Omental fat pad (tissue), 3 donors: ENCODE measurements at regions not wholly inside any gene's neighbourhood (a gene's known extent, or its start where the extent isn't known, plus 50 kb on each side); places are given as distances from the start of the nearest gene placed in this dataset.

Source experiments
- ATAC-seq: fragments of 150-250 bp; one replicate; pipeline ENCODE4 v1.9.1; 2016; ENCODE audit warnings: mild to moderate bottlenecking, moderate library complexity; ENCODE audit not compliant: low FRiP score
- DNase-seq: peaks from one replicate; pipeline ENCODE4 v3.0.0-alpha.2; 2019; ENCODE audit warnings: low spot score
- TF ChIP-seq, protein P1 (sequence below), 3 donors: fragments of 450-650 bp; IDR thresholded peaks; one replicate each; pipeline ENCODE4 v1.5.1; 2016 to 2017; ENCODE audit warnings: antibody characterized with exemption in 3 of 3, mild to moderate bottlenecking in 3 of 3, moderate library complexity in 2 of 3

- ATAC-seq (no peak), DNase-seq (no peak)
- TF ChIP-seq, protein P1, sequence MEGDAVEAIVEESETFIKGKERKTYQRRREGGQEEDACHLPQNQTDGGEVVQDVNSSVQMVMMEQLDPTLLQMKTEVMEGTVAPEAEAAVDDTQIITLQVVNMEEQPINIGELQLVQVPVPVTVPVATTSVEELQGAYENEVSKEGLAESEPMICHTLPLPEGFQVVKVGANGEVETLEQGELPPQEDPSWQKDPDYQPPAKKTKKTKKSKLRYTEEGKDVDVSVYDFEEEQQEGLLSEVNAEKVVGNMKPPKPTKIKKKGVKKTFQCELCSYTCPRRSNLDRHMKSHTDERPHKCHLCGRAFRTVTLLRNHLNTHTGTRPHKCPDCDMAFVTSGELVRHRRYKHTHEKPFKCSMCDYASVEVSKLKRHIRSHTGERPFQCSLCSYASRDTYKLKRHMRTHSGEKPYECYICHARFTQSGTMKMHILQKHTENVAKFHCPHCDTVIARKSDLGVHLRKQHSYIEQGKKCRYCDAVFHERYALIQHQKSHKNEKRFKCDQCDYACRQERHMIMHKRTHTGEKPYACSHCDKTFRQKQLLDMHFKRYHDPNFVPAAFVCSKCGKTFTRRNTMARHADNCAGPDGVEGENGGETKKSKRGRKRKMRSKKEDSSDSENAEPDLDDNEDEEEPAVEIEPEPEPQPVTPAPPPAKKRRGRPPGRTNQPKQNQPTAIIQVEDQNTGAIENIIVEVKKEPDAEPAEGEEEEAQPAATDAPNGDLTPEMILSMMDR (IDR thresholded peaks at IDR 0.05), result no peak
These were observed 480.8 kb downstream of the XIRP2 start for GRCh38 chr2:167369083-167369482.

- ATAC-seq (no peak), DNase-seq (no peak)
- TF ChIP-seq, protein P1 (IDR thresholded peaks at IDR 0.05), result no peak
These were observed 480.1 kb downstream of the XIRP2 start for GRCh38 chr2:167368371-167368770.

GRCh38 chr2:167365216-167365615, 476.9 kb downstream of the XIRP2 start:
- ATAC-seq (no peak), DNase-seq (no peak)
- TF ChIP-seq, protein P1 (IDR thresholded peaks at IDR 0.05), result no peak

DNA sequence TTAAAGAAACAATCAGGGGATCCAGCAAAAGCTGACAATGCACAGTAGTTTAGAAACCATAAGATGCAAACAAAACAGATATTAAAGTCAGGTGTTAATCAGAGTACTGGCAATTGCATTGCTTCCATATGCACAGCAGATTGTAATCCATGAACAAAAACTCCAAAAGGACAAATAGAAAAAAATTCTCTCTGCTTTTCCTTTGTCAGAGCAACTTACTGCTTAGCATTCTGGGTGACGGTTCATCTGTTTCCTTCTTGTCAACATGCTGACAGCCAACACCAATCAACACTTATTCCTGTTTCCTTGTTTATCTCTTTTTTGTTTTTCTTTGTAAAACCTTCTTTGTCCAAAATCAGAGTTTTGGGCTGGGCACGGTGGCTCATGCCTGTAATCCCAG, 473.1 kb downstream of the XIRP2 start:
- DNase-seq (no peak), ATAC-seq (no peak)
- TF ChIP-seq, protein P1 (IDR thresholded peaks at IDR 0.05), result no peak

DNA sequence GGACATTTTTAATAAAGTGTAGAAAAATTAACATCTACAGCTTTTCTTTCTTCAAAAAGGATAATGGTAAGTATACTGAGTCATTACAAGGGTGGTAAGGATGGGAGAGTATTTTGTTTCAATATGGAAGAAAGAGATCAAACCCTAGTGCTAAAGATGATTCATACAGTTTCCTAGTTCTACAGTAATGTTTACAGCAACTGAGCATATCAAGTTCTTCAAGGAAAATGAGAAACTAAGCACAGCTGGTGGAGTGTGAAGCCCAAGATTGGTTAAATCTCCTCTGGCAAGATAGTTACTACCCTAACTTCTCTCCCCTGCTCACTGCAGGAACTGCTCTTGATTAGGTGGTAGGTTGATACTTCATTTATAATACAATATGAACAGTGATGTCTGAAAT, 467.5 kb downstream of the XIRP2 start:
- TF ChIP-seq, protein P1 (IDR thresholded peaks at IDR 0.05), result no peak
- DNase-seq, result no peak
- no peak for ATAC-seq

DNA sequence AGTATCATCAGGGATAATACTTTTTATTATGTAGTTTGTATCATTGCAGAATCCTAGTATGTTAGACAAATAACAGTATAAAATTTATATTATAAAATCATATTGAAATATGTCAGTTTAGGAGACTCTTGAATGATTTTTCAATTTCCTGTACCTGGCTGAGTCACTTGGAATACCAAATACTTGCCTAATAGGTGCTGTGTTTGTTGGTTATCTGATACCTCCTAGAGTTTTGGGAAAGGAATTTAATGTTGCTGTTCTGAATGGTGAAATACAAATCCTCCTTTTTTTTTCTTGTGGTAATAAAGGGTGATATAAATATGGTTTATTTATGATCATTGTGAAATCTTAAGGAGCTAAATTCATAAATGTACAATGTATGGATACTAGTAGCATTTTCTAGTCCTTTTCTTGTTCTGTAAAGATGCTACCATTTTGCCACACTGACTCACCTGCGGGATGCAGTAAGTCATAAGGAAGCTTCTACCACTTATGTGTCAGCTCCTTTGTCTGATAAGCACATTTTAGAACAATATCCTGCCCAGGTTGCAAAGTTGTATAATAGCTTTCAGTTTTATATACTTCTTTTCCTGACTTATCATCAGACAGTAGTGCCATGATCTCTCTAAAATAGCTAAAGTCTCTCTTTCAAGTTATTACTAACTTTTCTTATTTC, 465.5 kb downstream of the XIRP2 start:
- ATAC-seq, result no peak
- TF ChIP-seq, protein P1 (IDR thresholded peaks at IDR 0.05), result no peak

GRCh38 chr2:167345559-167345958, 457.3 kb downstream of the XIRP2 start:
- DNase-seq, result no peak
- TF ChIP-seq, protein P1 (IDR thresholded peaks at IDR 0.05), result no peak
- ATAC-seq, result no peak

More for the DNA sequence above, 465.5 kb downstream of the XIRP2 start:
- no peak for DNase-seq
